GM18519 (cell line): ENCODE measurements at regions not wholly inside any gene's neighbourhood (a gene's known extent, or its start where the extent isn't known, plus 50 kb on each side); places are given as distances from the start of the nearest gene placed in this dataset.
"Not testable (repeated sequence)": the region's sequence is repeated elsewhere in the genome, so short reads cannot be mapped to it uniquely, and the experiment has no call there.

Experiments used
- ATAC-seq: cut with Tn5 transposase; IDR thresholded peaks from one replicate; pipeline ENCODE4 v1.9.1; 2021; ENCODE audit warnings: mild to moderate bottlenecking, moderate library complexity; ENCODE audit not compliant: unreplicated experiment, low FRiP score

DNA sequence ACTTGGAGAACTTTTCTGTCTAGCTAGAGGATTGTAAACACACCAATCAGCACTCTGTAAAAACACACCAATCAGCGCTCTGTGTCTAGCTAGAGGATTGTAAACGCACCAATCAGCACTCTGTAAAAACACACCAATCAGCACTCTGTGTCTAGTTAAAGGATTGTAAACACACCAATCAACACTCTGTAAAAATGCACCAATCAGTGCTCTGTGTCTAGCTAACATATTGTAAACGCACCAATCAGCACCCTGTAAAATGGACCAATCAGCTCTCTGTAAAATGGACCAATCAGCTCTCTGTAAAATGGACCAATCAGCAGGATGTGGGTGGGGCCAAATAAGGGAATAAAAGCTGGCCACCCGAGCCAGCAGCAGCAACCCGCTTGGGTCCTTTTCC lies 91.1 kb upstream of the KRAS start:
- not testable (repeated sequence) for ATAC-seq

- no peak for ATAC-seq
Observed at GRCh38 chr12:25337916-25338315, 87.2 kb upstream of the KRAS start.

- peak; percentile 71 for ATAC-seq
Observed at GRCh38 chr12:25332143-25332542, 81.4 kb upstream of the KRAS start.

DNA sequence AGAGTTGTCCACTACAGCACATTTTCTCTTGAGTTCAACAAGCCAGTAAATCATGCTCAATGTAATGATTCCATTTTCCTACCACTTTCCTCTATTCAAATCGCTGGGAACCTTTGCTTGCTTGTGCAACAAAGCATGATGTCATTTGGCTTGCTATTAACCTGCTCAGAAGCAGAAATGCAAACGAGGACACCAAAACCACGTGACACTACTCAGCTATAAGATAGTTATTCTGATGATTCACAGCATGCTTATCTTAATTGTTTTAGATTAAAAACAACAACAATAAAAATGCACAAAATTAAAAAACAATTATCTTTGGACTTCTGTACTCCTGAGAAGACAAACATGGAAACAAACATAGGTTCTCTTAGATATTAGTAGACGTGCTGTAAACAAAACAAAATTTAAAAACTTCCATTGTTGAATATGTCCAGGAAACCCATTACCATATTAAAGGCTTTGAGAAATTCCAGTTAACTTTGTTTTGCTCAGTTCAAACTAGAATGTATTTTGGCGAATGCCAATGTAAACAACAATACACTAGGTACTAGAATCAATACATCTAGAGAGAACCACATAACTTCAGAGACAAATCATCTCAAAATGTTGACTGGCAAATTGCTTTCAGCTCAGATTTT lies 77.5 kb upstream of the KRAS start:
- ATAC-seq = no peak

DNA sequence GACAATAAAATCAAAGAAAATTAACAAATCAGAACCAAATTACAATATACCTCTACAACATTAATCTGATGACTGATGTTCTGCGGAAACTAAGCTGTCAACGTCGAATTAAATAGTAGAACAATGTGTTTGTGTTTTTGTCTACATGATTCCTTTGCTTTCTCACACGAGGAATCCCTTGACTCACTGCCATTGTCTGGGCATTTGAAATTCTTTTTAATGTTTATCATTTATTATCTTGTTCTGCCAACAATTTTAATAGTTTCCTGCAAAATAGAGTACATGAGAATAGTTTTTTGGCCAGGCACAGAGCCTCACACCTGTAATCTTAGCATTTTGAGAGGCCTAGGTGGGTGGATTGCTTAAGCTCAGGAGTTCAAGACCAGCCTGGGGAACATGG lies 76.6 kb upstream of the KRAS start:
- no peak for ATAC-seq

DNA sequence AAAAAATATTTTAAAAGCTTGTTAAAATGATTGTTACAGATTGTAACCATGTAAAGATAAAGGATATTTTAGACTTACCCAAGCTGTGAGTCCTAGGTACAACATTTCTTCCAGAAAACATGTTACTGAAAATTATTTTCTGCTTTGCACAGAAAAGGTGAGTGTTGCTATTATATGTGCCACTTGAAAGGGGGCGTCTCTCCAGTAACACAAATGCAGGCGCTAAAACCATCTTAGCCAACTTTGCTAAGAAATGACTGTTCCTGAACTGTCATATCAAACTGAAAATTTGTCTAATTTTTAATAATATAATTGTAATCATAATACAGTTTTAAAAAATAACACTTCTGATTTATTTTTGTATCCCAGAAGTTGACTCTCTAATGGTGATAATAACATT lies 75.6 kb upstream of the KRAS start:
- ATAC-seq = no peak

GRCh38 chr12:25324861-25325260 lies 74.1 kb upstream of the KRAS start:
- no peak for ATAC-seq

GRCh38 chr12:25323581-25323982 lies 72.9 kb upstream of the KRAS start:
- no peak for ATAC-seq

- no peak for ATAC-seq
Observed at GRCh38 chr12:25322918-25323531, 72.3 kb upstream of the KRAS start.

- no peak for ATAC-seq
Observed at GRCh38 chr12:25322351-25322750, 71.6 kb upstream of the KRAS start.

DNA sequence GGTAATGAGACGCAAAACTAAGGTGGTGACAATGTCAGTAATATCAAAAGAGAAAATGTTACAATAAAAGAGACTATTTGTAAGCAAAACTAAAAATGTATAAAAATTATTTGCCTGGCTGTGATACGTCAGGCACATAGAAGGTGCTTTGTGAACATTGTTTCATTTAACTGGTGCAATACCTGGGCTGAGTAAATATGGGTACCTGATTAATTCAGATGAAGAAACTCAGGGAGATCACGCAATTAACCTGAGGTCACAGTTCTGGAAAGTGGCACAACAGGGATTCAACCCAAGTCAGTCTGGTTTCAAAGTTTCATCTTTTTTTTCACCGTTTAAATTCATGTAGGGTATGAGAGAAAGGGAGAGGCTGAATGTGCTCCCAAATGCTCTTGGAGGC lies 71.0 kb upstream of the KRAS start:
- ATAC-seq = no peak

GRCh38 chr12:25320123-25321006 lies 69.6 kb upstream of the KRAS start:
- peak; percentile 67 for ATAC-seq

DNA sequence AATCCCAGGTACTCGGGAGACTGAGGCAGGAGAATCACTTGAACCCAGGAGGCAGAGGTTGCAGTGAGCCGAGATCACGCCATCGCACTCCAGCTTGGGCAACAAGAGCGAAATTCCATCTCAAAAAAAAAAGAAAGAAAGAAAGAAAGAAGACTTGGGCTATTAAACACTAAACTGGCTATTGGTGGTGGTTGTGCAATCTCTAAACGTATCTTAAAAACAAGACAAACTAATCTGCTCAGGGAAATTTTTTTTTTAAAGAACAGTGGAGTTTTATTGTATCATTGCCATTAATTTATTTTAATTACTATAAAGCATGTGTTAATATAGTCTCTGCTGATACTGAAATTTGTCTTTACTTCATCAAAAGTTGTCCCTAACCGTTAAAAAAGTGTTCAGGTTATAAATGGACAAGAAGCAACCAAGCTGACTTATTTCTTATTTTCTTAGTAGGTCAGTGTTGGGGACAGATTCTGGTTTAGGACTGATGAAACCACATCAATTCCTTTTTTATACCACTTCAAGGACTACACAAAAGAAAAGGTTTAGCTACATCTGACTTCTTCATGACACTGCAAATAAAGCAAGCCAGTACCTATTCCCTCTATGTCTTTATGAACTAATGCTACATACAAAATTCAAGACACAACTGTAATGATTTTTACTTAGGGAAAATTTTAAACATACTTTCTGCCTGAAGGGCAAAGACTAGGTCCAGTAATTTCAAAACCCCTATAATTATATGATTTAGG lies 68.7 kb upstream of the KRAS start:
- no peak for ATAC-seq

DNA sequence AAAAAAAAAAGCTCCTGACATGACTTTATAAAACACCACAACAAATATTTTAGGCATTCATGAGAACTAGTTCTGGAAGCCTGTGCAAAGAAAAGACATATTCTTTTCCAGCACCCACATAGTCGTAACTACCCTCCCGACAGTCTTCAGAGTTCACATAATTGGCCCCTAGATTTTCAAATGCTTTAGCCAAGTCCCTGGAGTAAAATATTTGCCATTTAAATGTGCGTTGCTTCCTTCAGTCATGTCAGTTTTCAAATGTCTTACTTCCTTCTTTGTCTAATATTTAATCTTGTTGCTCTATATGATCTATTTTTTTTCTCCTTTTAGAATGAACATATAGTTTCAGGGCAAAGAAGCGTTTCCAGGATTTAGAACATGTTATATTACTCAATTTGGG lies 66.8 kb upstream of the KRAS start:
- ATAC-seq = no peak

- no peak for ATAC-seq
Observed at GRCh38 chr12:25315388-25315787, 64.7 kb upstream of the KRAS start.

DNA sequence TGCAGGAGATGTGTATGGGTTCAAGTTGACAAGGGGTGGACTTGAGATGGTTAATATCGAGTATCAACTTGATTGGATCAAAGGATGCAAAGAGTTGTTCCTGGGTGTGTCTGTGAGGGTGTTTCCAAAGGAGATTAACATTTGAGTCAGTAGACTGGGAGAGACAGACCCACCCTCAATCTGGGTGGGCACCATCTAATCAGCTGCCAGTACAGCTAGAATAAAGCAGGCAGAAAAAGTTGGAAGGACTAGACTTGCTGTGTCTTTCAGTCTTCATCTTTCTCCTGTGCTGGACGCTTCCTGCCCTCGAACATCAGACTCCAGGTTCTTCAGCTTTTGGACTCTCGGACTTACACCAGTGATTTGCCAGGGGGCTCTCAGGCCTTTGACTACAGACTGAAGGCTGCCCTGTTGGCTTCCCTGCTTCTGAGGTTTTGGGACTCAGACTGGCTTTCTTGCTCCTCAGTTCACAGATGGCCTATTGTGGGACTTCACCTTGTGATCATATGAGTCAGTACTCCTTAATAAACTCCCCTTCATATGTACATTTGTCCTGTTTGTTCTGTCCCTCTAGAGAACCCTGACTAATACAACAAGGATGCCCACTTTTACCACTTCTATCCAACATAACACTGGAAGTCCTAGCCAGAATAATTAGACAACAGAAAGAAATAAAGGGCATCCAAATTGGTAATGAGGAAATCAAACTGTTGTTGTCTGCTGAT lies 62.7 kb upstream of the KRAS start:
- ATAC-seq = not testable (repeated sequence)

GRCh38 chr12:25311506-25311905 lies 60.8 kb upstream of the KRAS start:
- no peak for ATAC-seq

GRCh38 chr12:25310071-25310470 lies 59.3 kb upstream of the KRAS start:
- ATAC-seq = not testable (repeated sequence)

GRCh38 chr12:25308756-25309155 lies 58.0 kb upstream of the KRAS start:
- no peak for ATAC-seq

DNA sequence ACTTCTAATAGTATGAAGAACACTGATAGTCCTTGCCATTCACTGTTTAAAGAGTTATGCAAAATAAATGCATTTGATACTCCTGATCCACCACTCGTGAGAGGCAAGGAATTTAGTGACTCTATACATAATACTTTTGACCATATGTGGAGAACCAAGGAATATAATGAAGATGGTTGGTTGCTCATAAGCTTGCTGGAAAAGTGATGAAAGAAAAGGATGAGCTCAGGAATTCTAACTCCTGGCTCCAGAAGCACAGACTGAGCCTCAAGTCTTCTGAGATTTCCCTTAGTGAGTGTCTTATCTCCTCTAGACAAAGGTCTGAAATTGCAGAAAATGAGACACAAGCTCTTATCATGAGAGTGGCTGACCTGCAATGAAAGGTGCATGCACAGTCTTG lies 57.1 kb upstream of the KRAS start:
- no peak for ATAC-seq
